HG03097 (cell line): ENCODE measurements at regions not wholly inside any gene's neighbourhood (a gene's known extent, or its start where the extent isn't known, plus 50 kb on each side); places are given as distances from the start of the nearest gene placed in this dataset.
"Not testable (repeated sequence)": the region's sequence is repeated elsewhere in the genome, so short reads cannot be mapped to it uniquely, and the experiment has no call there.

Experiments
- ATAC-seq: cut with Tn5 transposase; IDR thresholded peaks from one replicate; pipeline ENCODE4 v1.9.1; 2021; ENCODE audit not compliant: unreplicated experiment, low FRiP score

DNA sequence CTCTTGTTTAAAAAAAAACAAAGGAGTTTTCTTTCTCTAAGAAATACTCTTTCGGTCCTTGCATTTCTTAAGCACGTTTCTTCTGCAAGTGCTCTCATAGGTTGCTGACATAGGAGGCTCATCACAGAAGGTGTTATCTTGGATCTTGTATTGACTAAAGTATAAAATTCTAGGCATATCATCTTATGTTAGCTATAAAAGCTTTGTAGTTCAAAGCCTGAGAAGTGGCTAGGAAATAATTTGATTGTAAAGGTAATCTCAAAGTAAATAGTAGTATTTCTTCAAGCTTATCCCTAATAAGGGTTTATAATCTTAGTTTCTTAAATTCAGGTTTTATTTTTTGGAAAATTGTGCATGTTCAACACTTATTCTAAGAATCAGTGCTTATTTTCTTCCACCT, 778.9 kb downstream of the TMTC2 start:
- ATAC-seq, result no peak

DNA sequence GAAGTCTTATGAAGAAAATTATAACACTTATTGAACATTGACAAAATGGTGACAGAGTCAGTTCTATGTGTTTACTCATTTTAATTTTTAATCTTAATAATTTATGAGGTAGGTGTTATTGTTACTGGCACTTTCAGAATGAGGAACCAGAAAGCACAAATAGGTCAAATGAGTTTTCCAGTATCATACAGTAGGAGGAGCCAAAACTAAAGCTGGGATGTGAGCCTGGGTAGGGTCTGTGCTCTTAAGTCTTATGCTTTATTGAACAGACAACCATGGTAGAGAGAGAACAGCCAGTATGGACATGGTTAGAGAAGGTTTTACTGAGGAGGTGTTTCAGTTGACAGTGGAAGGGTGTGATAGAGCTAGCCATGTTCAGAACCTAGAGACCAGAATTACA, 775.7 kb downstream of the TMTC2 start:
- no peak for ATAC-seq

DNA sequence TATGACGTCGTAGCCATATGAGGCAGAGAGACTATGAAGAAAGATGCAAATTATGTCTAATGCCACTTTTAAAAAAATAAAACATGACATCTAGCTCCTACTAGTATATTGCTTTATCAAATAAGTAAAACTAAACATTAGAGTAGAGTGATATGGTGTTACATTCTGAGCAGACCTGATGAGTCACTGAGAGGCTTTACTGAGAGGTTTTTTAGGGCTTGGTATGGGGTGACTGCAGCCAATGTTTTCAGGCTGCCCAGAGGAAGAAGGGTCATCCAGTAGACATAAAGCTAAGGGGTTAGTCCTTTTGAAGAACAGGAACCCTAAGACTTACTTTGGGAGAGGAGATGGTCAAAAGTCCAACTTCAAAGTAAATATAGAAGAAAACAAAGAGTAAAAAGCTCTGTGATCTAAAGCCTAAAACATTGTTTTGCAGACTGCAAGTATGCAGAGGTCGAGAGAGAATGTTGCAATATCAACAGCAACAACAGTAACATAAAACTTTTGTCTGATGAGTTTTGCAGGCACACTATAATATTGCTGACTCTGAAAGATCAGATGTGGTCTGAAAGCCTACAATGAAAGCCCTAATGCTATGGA, 774.7 kb downstream of the TMTC2 start:
- ATAC-seq, result no peak

DNA sequence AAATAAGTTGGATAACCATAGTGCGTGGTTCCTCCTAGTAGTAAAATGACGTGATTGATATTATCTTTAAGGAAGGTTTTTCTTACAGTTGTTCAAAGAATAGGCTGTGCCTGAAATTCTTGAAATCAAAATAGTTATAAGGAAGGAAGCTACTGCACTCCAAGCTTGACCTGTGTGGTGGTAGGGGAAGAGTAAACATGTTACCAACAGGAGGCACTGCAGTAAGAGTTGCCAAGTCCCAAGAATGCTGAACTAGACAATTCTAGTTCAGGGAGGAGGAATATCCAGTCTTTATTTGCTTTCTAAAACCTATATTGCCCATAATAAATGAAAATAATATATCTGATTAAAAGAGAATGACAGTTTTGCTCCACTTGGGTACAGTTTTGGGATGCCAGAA, 764.5 kb downstream of the TMTC2 start:
- no peak for ATAC-seq

DNA sequence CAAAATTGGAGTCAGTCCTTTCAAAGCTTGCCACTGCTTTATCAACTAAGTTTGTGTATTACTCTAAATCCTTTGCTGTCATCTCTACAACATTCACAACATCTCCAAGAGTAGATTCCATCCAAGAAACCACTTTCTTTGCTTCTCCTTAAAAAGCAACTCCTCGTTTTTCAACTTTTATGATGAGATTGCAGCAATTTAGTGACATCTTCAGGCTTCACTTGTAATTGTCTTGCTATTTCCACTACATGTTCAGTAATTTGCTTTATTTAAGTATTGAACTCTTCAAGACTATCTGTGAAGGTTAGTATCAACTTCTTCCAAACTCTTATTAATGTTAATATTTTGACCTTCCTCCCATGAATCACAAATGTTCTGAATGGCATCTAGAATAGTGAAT, 747.9 kb downstream of the TMTC2 start:
- ATAC-seq, result no peak

DNA sequence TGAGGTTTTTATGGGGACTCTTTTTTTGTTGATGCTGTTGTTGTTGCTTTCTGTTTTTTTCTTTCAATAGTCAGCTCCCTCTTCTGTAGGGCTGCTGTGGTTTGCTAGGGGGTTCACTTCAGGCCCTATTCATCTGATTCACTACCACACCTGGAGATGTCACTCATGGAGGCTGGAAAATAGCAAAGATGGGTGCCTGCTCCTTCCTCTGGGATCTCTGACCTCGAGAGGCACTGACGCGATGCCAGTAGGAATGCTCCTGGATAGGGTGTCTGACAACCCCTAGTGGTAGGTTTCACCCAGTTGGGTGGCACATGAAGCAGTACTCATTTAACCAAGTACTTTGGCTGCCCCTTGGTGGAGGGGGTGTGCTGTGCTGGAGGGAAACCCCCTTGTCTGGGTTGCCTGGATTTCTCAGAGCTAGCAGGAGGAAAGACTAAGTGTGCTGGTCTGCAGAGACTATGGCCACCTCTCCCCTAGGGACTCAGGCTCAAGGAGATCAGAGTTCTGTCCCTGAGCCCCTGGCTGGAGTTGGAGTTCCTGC, 745.5 kb downstream of the TMTC2 start:
- no peak for ATAC-seq

DNA sequence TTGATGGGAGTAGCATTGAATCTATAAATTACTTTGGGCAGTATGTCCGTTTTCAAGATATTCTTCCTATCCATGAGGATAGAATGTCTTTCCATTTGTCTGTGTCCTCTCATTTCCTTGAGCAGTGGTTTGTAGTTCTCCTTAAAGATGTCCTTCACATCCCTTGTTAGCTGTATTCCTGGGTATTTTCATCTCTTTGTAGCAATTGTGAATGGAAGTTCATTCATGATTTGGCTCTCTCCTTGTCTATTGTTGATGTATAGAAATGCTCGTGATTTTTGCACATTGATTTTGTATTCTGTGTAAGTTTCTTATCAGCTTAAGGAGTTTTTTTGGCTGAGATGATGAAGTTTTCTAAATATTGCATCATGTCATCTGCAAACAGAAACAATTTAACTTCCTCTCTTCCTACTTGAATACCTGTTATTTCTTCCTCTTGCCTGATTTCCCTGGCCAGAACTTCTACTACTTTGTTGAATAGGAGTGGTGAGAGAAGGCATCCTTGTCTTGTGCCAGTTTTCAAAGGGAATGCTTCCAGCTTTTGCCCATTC, 741.0 kb downstream of the TMTC2 start:
- ATAC-seq, result not testable (repeated sequence)

DNA sequence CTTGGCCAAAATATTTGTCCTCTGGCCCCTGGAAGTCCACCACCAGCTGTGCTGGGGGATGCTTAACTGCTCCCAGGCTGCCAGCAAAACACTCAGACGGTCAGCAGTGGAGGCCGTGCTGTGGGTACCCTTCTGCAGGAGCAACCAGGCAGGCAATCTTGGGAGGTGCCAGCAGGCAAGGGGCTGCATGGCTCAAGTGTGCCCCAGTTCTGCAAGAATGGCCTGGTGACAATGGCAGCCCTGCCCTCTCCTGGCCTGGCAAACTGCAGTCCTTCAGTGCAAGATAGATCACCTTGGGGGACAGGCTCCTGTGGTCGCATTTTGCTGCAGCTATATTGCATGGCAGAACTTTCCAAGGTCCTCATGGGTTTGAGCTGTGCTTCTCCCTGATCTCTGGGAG, 728.3 kb downstream of the TMTC2 start:
- no peak for ATAC-seq

DNA sequence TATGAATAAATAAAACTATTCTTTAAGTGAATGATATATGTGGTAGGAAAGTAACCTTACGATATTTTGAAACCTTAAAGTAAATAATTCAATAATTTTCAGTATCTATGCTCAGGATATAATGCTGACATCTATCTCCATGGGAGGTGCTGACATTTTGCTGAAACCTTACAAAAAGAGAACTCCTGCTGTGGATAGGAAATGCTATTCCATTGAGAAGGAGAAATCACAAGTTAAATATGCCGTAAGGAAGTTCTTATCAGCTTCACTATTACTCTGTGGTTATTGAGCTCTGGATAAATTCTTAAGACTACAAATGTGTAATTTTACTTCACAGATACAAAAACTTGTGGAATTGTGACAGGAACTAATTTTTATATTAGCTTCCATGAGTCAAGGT, 722.1 kb downstream of the TMTC2 start:
- no peak for ATAC-seq

DNA sequence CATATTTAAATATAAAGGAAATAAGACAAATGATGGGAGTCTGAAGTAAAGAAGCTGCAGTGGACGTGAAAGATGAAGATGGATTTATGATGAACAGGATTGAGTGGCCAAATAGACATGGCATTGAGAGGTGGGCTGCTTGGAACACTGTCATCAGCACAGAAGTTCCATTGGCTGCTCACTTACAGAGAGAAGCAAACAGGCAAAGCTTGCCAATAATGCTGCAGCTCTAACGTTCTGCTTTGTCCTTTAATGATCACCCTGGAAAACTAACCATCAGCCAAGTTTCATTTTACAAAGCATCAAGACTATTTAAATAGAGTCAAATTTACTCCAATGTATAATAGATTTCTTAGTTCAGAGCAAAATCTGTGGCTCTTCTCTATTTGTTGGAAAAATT, 721.4 kb downstream of the TMTC2 start:
- no peak for ATAC-seq

DNA sequence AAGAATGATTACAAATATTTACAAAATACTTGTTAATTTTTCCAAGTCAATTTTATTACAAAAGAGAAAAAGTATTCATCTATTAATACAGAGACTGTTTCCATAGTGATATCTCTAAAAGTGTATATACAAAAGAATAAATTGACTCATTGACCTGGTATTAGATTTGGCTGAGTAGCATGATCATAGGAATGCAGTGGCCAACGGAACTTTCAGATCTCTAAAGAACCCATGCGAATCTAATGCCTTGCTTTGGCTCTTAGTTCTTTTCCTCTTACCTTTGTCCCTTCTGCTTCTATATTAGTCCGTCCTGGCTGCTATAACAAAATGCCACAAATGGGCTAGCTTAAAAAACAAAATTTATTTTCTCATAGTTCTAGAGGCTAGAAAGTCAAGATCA, 717.8 kb downstream of the TMTC2 start:
- ATAC-seq, result no peak

DNA sequence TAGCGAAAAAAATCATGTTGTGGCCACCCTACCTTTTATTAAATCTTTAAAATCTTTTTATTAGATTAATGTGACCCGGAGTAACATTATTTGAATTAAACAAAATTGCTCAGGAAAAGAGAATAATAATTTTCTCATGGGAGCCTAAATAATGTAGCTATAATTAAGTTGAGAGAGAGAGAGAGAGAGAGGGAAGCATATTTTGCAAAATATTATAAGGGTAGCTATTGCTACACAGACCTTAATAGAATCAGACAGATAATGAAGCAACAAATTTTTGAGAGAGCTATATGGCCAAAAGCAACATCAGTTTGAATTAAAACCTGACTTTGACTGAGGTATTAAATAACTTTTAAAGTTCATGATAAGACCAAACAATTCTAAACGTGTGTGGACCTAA, 703.5 kb downstream of the TMTC2 start:
- ATAC-seq, result no peak

DNA sequence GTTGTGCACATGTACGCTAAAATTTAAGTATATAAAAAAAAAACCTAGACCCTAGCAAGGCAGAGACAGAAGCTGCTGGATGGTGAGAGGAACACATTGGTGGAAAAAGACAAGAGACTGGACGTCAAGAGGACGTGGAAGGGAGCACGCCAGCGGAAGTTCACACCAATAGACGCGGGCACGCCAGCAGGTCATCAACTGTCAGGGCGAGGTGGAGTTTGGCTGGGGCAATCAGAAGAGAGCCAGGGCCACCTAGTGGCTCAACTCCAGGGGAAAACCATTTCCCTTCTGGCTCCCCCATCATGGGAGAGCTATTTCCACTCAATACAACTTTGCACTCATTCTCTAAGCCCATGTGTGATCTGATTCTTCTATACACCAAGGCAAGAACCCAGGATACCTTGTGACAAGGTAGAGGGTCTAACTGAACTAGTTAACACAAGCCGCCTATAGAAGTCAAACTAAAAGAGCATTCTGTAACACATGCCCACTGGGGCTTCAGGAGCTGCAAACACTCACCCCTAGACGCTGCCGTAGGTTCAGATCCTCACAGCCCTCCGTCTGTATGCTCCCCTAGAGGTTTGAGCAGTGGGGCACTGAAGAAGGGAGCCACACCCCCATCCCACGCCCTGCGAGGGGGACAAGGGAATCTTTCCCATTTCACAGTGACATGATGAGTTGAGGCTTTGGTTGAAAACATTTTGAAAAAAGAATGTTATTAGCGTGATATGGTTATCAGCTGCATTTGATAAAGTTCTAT, 702.7 kb downstream of the TMTC2 start:
- no peak for ATAC-seq

DNA sequence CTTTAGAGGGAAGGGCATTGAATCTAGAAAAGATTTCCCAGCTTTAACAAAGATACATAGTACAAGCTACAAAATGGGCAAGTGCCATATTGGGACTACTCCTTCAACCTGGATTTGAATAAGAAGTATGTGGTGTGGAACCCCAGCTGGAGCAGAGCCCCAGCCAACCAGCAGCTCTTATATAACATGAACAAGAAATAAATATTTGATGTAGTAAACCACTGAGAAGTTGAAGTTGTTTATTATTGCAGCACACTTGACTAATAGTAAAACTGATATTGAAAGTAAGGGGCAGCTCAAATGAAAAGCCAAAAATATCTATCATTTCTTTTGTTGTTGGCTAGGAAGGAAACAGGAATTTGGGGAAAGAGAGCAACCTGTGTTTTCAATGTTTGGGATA, 701.8 kb downstream of the TMTC2 start:
- no peak for ATAC-seq

DNA sequence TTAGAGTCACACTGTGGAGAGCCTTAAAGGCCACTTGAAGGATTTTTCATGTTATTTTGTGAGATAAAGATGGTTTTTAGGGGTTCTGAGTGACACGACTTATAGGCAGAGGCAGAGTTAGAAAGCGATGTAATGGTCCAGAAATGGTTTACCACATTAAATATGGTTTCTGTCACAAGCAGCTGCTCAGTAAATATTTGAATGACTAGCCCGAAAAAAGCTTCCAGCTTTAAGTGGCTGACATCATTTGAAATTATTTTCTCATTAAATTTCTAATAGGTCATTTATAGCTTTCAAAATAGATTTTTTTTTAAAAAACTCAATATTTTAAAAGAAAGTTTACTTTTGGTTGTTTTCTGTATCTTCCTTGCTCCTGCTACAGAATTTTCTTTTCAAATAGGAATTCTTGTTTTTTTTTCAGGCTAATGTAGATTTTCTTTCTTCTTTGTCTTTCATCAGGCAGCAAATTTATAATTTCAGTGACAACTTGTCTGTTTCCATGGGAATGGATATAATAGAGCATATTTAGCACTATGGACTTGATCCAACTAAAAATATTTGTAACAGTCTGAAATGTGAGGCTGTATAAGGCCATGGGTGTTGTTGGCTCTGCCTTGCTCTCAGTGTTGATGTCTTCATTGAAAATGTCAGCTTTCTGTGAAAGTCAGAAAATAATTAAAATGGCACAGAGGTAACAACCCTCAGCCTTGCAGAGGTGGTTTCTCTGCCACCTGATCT, 700.0 kb downstream of the TMTC2 start:
- ATAC-seq, result no peak

DNA sequence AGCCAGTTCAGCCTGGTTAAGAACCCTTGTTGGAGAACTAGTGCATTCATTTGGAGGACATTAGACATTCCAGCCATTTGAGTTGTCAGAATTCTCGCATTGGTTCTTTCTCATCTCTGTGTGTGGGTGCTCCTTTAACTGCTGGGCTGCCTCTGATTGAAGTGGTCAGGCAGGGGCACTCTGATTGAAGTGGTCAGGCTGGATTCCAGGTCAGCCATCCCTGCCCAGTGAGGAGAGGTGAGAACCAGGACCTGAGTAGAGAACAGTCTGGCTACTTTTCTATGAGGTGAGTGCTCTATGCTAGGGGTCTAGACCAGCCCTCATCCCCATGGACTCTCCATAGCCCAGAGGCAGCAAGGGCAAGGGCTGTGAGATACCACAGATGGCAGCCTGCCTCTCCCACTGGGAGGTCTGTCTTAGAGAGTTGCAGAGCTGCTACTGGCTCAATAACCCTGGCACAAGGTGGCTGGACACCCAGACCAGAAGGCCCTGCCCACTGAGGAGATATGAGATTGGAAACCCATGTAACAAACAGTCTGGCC, 691.6 kb downstream of the TMTC2 start:
- no peak for ATAC-seq

DNA sequence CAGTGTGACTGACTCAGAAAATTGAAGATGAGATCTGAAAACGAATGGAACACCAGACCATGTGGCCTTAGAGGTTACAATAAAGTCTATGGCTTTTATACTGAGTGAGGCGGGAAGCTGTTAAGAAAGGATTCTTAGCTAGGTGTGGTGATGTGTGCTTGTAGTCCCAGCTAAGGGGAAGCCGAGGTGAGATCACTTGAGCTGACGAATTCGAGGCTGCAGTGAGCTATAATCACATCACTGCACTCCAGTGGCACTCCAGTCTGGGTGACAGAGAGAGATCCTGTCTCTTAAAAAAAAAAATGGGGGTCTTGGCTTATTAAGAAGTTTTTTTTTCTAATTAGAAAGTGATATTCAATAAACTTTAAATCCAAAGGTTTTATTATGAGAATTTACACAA, 678.6 kb downstream of the TMTC2 start:
- no peak for ATAC-seq

DNA sequence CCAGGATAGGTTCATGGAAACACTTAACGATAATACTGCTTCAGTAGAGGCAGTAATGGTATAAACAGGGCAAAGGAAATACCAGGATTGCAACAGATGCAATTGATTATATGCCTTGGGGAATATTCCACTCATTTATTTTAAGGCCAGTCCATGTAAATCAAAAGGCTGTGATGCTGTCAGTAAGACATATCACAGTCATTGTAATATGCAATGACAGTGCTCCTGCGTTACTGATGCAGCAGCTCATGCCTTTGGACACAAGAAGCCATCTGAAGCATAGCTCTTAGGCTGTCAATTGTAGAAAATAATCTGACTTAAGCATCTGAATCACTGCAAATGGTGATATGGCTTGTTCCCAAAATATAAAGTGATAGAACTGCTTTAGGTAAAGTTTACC, 674.8 kb downstream of the TMTC2 start:
- no peak for ATAC-seq

DNA sequence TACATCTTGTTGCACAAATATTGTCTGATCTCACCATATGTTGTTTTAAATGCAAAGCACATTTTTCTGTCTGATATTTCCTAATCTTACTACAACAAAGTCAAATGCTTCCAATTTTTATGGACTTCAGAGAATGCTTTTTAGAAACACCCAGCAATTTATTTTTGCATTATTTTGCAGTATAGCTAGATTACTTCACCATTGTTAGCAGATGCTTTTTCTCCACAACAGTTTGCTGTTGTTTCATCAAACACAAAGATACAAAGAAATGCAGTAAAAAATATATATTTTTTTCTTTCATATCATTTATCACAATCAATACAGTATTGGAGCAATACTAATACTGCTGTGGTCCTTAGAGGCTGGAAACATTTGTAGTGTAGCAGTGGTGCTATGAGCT, 674.4 kb downstream of the TMTC2 start:
- ATAC-seq, result no peak

DNA sequence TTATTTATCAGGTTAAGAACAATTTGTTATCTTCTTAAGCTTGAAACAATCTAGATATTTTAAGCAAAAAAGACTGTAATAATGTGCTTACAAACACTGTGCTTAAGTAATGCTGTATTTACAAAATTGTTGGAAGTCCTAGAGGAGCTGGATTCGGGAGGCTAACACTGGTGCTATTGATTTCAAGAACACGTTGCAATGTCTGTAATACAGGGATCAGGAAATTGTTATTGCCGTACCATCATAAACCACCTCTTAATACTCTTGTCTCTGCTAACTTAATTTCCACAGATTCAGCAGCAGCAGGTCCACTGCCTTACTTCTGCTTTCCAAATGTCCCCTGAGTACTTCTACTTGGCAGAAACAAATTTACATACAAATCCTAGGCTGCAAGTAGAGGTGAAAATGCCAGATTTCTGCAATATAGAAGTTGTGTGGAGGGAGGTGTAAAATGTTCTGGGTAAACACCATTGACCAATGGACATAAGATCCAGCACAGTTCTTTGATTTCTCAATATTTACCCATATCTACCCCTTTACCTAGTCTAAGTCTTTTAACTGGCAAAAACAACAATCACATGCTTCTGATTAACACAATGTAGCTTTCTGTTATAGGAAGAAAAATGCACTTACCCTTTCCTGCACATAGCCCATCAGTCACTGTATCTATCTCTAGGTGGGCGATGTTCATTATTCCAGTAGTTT, 663.4 kb downstream of the TMTC2 start:
- no peak for ATAC-seq
